Stimulated activated CD8-positive, alpha-beta memory T cell treated with anti-CD3 and anti-CD28 coated beads, Interleukin-2, amount 100 ng/mL, for 1 hour (primary cell): ENCODE measurements at regions not wholly inside any gene's neighbourhood (a gene's known extent, or its start where the extent isn't known, plus 50 kb on each side); places are given as distances from the start of the nearest gene placed in this dataset.

Experiments
- DNase-seq, 2 donors: peaks; one replicate each; pipeline ENCODE4 v3.0.0-alpha.2; 2020; ENCODE audit warnings: low read depth in 2 of 2

DNA sequence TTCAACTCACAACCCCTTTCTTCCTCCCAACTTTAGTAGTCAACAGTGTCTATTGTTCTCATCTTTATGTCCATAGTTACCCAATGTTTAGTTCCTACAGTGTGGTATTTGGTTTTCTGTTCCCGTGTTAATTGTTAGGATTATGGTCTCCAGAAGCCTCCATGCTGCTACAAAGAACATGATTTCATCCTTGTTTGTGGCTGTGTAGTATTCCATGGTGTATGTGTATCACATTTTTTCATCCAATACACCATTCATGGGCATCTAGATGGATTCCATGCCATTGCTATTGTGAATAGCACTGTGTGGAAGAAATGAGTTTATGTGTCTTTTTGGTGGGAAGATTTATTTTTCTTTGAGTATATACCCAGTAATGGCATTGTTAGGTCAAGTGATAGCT, 420.3 kb downstream of the XYLT1 start:
- DNase-seq = no peak
